ENCODE measurements at regions not wholly inside any gene's neighbourhood (a gene's known extent, or its start where the extent isn't known, plus 50 kb on each side); places are given as distances from the start of the nearest gene placed in this dataset.

GRCh38 chr9:38179965-38180364 lies 110.9 kb upstream of the SHB start:
- Histone ChIP-seq H3K27ac (ENCODE audit: low read depth) (no peak overlapping the region), H3K36me3 (ENCODE audit: insufficient read depth) (no peaks in the 10 kb centered on the region), H3K4me3 (no peak overlapping the region), H3F3A (replicated peaks; ENCODE audit: low read depth) (no peaks in the 10 kb centered on the region), H3K4me2 (no peak overlapping the region), H2AFZ (no peak overlapping the region), H3K79me2 (replicated peaks; ENCODE audit: insufficient read depth) (no peaks in the 10 kb centered on the region), H3K4me1 (ENCODE audit: insufficient read depth) (no peaks in the 10 kb centered on the region; the same call in 1 of the 2 replicates), H3K27me3 (ENCODE audit: insufficient read depth) (no peaks in the 10 kb centered on the region), H4K20me1 (replicated peaks; ENCODE audit: insufficient read depth) (no peaks in the 10 kb centered on the region), H3K9me2 (ENCODE audit: insufficient read depth) (no peaks in the 10 kb centered on the region)
- H3K27ac Mint-ChIP-seq, result no peak overlapping the region
- DNase-seq (ENCODE audit: low spot score), result no peak
- no peak for TF ChIP-seq STAT1 (IDR thresholded peaks at IDR 0.05; ENCODE audit: unreplicated experiment)
- TF ChIP-seq, protein P1, sequence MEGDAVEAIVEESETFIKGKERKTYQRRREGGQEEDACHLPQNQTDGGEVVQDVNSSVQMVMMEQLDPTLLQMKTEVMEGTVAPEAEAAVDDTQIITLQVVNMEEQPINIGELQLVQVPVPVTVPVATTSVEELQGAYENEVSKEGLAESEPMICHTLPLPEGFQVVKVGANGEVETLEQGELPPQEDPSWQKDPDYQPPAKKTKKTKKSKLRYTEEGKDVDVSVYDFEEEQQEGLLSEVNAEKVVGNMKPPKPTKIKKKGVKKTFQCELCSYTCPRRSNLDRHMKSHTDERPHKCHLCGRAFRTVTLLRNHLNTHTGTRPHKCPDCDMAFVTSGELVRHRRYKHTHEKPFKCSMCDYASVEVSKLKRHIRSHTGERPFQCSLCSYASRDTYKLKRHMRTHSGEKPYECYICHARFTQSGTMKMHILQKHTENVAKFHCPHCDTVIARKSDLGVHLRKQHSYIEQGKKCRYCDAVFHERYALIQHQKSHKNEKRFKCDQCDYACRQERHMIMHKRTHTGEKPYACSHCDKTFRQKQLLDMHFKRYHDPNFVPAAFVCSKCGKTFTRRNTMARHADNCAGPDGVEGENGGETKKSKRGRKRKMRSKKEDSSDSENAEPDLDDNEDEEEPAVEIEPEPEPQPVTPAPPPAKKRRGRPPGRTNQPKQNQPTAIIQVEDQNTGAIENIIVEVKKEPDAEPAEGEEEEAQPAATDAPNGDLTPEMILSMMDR (conservative IDR thresholded peaks at IDR 0.05; ENCODE audit: low read depth in 2 of 2), result no peak
- TF ChIP-seq, protein P2, sequence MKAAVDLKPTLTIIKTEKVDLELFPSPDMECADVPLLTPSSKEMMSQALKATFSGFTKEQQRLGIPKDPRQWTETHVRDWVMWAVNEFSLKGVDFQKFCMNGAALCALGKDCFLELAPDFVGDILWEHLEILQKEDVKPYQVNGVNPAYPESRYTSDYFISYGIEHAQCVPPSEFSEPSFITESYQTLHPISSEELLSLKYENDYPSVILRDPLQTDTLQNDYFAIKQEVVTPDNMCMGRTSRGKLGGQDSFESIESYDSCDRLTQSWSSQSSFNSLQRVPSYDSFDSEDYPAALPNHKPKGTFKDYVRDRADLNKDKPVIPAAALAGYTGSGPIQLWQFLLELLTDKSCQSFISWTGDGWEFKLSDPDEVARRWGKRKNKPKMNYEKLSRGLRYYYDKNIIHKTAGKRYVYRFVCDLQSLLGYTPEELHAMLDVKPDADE (IDR thresholded peaks at IDR 0.05), result no peak
- no peaks in the 10 kb centered on the region for H3K36me3 Mint-ChIP-seq (ENCODE audit: low read depth)
- no peak overlapping the region for H3K4me3 Mint-ChIP-seq
- peaks cover 29% of the 10 kb centered on the region for H3K4me1 Mint-ChIP-seq
- no peaks in the 10 kb centered on the region; the same call in 2 of the 3 replicates for H3K9me3 Mint-ChIP-seq
- no peak for ATAC-seq
- H3K27me3 Mint-ChIP-seq (ENCODE audit: insufficient read depth, low read depth, poor library complexity), result peaks cover 3% of the 10 kb centered on the region

- H3K4me3 ChIP-seq, result no peak overlapping the region
- DNase-seq (ENCODE audit: low spot score), result no peak
- H4K20me1 ChIP-seq (replicated peaks; ENCODE audit: insufficient read depth), result no peaks in the 10 kb centered on the region
- H3K27me3 ChIP-seq (ENCODE audit: insufficient read depth), result no peaks in the 10 kb centered on the region
- no peak overlapping the region for H3K27ac Mint-ChIP-seq
- no peaks in the 10 kb centered on the region; the same call in 1 of the 2 replicates for H3K4me1 ChIP-seq (ENCODE audit: insufficient read depth)
- H3K27ac ChIP-seq (ENCODE audit: low read depth), result no peak overlapping the region
- no peaks in the 10 kb centered on the region for H3F3A ChIP-seq (replicated peaks; ENCODE audit: low read depth)
- H3K36me3 ChIP-seq (ENCODE audit: insufficient read depth), result no peaks in the 10 kb centered on the region
- ATAC-seq, result no peak
- no peak overlapping the region for H3K4me2 ChIP-seq
- no peaks in the 10 kb centered on the region; the same call in 2 of the 3 replicates for H3K36me3 Mint-ChIP-seq (ENCODE audit: low read depth)
- H3K79me2 ChIP-seq (replicated peaks; ENCODE audit: insufficient read depth), result no peaks in the 10 kb centered on the region
- H3K4me1 Mint-ChIP-seq, result peaks cover 24% of the 10 kb centered on the region
- no peak overlapping the region for H2AFZ ChIP-seq
- H3K9me3 Mint-ChIP-seq, result no peaks in the 10 kb centered on the region; the same call in 2 of the 3 replicates
- peaks cover 3% of the 10 kb centered on the region for H3K27me3 Mint-ChIP-seq (ENCODE audit: insufficient read depth, low read depth, poor library complexity)
- H3K9me2 ChIP-seq (ENCODE audit: insufficient read depth), result no peaks in the 10 kb centered on the region
- H3K4me3 Mint-ChIP-seq, result no peak overlapping the region
- TF ChIP-seq CREB1 (CRISPR knock-in tag; IDR thresholded peaks at IDR 0.05; ENCODE audit: low read depth) (no peak), EZH2 (IDR thresholded peaks at IDR 0.05; ENCODE audit: low read depth, unreplicated experiment) (no peak), ZNF114 (CRISPR knock-in tag; IDR thresholded peaks at IDR 0.05) (no peak), POLR2AphosphoS5 (IDR thresholded peaks at IDR 0.05; ENCODE audit: low read depth) (no peak), ZNF462 (CRISPR knock-in tag; IDR thresholded peaks at IDR 0.05) (no peak), EZH2phosphoT487 (IDR thresholded peaks at IDR 0.05; ENCODE audit: unreplicated experiment) (no peak)
- TF ChIP-seq, protein P1 (conservative IDR thresholded peaks at IDR 0.05; ENCODE audit: low read depth in 2 of 2), result no peak
- TF ChIP-seq, protein P2 (IDR thresholded peaks at IDR 0.05), result no peak
Observed at GRCh38 chr9:38178237-38178636, 109.2 kb upstream of the SHB start.

All from GM23338 (cell line).